RKO (cell line): ENCODE measurements at regions not wholly inside any gene's neighbourhood (a gene's known extent, or its start where the extent isn't known, plus 50 kb on each side); places are given as distances from the start of the nearest gene placed in this dataset.

Source experiments
- DNase-seq: peaks from one replicate; pipeline ENCODE4 v3.0.0-alpha.2; 2016; ENCODE audit warnings: low spot score

DNA sequence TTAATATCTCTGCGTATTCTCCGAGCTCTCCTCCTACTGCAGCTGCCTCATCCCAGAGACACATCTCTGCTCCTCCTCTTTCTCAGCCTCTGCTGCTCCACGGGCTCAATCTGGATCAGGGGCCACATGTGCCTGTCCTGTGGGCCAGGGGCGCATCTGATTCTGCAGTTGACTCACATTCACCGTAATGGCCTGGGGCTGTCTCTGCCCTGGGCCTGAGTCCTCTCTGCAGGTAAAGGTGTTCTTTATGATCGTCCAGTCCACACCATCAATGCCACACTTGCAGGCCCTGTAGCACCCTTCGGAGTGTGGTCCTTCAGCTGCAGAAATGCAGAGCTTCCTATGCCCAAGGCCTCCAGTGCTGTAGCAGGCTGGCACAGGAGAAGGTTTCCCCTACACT, 154.5 kb downstream of the OAT start:
- DNase-seq, result no peak

DNA sequence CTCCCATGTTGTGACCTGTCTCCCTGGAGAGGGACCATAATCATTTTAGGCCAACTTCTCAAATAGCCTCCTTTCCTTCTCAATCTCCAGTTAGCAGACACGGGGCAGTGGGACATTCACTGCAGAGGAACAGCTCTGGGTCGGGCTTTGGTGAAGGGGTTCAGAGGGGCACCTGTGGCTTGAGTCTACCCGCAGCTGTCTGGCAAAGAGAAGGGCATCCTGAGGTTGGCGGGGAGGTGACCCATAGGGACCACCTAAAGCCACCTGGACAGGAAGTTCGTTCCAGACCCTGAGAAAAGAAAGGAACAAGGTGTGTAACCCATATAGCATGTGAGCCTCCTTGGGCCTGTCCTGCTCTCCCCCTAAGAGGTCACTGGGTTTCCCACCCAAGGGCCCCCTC, 155.0 kb downstream of the OAT start:
- no peak for DNase-seq

DNA sequence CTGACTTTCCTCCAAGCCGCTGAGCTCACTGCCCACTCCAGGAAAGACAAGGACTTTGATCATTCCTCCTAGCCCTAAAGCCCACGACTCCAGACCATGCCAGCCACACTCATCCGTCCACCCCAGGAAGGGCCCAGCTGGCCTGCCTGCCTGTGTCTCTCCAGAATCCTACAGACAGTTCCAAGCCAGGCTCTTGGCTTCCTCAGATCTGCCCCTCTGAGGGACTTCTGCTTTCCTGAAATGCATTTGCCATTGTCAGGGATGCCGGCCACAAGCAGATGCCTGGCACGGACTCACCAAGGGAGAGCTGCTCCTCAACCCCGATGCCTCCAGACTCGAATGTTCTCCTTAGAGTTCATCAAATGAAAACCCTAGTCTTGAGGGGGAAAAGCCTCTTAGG, 155.8 kb downstream of the OAT start:
- DNase-seq, result no peak

DNA sequence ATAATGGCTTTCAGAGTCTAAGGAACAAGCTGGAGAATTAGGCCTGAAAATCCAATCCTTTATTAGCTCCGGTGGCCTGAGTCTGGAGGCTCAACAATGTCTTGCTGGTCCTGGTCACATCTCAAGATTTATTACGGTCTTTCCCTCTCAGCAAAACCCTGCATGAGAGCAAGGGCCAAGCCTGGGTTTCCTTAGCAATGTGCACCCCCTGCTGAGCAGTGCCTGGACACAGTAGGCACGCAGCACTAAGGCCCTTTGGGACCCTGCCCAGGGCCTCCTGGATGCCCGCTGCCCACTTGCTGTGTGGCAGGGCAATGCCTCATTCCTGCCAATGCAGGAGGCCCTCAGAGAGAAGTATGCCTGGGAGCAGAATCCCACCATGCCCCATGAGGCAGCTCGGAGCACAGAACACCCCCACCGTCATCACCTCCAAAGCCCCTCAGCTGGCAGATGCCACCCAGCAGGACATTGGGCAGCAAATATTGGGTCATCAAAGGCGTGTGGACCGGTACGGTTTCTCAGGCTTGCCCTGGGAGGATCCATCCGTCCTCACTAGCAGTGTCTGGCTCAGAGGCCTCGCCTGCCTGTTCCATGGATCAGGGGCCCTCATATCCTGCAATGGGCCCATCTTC, 156.4 kb downstream of the OAT start:
- no peak for DNase-seq

DNA sequence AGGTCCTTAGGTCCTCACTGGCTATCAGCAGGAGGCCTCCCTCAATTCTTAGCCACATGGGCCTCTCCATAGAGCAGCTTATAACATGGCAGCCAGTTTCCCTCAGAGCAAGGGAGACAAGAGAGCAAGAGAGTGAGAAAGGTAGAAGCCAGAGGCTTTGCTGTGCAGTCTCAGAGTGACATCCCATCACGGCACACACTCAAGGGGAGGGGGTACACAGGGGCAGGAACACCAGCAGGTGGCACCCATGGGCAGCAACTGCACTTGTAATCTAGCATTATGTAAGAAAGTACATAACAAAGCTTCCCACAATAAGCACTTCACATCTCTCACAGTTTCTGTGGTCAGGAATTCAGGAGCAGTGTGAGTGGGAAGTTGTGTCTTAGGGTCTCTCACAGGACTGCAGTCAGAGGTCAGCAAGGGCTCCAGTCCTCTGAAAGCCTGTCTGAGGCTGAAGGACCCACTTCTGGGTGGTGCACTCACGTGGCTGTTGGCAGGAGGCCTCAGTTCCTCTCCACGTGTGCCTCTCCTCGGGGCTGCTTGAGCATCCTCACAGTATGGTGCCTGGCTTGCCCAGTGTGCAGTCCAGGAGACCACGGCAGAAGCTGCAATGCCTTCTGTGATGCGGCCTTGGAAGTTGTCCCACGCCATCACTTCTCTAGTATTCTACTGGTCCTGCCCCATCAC, 159.4 kb downstream of the OAT start:
- no peak for DNase-seq

DNA sequence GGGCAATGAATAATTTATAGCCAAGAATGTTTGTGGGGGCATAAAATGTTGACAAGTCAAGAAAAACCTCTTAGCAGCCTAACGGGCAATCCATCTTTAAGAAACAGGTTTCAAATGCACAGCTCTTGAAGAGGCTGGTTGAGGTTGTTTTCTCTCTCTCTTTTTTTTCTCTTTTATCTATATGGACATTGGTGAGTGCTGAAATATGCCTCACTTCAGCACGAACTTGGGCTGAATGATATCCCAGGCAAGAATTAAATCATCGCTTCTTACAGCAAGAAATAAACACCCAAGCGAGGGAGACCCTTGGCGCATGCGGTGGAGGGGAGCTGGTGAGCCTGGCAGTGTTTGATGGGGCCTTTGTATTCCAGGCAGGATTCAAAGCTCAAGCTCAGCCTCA, 160.9 kb downstream of the OAT start:
- DNase-seq, result no peak

DNA sequence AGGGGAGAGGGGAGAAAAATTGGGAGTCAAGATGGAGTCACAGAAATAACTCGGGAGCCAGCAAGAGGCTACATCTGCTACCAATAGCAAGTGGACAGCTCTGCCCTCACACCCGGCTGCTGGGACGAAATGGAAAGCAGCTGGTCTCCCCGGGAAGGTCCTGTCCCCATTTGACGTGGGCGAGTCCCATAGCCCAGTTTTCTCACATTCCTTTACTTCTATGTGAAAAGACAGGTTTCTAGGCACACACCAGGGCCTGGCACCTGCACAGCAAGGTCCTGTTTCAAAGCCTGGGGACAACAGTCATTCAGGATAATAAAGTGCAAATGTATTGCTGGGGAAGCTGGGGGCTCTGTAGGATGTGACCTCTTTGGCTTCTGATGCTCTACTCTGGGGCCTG, 162.6 kb downstream of the OAT start:
- no peak for DNase-seq

DNA sequence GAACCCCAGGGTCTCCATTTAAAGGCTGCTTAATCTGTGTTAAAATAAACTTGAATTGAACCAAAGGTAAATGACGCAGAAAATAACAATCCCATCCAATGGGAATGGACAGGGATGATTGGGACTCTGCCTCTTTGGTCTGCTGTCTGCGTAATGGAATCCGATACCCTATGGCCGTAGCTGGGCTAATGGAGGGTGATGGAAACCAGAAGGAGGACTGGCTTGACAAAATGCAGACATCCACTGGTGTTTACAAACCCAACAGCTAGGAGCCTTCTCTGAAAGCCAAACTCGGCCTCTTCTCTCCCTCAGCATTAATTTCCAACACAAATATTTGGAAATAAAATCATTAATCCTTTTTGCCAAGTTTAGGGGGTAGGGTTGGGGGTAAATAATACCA, 162.2 kb upstream of the CHST15 start:
- DNase-seq, result no peak

DNA sequence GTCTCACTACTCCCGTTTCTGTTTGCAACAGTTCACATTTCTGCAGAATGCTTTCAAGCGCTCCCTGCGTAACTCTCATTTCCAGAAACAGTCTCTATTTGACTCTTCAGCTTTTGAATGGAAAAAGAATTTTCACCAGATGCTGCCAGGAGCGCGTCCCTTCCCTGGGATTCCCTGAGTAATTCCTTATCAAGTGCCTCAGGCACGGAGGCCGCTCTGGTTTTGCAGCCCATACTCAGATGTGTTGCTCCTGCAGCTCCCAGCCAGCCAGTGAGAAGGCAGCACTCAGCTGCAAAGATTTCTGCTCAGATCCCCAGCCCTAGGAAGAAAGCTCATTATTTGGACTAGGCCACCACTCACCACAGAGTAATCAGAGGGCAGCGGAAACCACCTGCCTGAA, 161.1 kb upstream of the CHST15 start:
- DNase-seq, result no peak

DNA sequence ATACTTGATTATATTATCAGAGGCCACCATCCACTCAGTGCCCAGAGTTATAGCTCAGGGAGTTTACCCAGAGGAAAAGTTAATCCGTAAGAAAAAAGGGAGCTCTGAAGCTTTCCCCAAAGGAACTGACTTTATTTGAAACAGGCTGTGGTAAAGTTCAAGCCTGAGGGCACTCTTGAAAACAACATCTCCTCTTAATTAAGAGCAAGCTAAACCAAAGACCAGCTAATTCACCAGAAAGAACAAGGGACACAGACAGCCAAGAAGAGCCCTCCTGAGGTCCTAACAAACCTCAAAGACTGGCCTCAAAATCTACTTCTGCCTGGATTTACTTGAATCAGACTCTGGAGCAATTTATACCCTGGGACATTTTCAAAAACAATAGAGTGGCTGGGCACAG, 159.6 kb upstream of the CHST15 start:
- no peak for DNase-seq

DNA sequence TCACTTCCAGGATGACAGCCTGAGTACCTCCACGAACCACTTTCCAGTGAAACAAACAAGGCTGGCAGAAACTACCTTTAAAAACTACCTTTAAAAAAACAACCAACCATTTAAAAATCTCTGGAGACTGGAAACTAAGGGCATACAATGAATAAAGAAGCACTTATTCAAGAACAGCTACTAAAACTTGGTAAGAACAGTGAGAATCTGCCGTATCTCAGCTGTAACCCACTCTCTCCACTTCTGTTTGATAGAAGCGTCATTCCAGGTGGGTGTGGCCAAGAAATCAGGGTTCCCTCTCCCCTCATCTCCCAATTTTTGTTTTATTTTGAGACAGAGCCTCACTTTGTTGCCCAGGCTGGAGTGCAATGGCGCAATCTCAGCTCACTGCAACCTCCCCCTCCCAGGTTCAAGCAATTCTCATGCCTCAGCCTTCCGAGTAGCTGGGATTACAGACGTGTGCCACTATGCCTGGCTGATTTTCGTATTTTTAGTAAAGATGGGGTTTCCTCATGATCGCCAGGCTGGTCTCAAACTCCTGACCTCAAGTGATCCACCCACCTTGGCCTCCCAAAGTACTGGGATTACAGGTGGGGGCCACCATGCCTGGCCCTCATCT, 158.8 kb upstream of the CHST15 start:
- no peak for DNase-seq

DNA sequence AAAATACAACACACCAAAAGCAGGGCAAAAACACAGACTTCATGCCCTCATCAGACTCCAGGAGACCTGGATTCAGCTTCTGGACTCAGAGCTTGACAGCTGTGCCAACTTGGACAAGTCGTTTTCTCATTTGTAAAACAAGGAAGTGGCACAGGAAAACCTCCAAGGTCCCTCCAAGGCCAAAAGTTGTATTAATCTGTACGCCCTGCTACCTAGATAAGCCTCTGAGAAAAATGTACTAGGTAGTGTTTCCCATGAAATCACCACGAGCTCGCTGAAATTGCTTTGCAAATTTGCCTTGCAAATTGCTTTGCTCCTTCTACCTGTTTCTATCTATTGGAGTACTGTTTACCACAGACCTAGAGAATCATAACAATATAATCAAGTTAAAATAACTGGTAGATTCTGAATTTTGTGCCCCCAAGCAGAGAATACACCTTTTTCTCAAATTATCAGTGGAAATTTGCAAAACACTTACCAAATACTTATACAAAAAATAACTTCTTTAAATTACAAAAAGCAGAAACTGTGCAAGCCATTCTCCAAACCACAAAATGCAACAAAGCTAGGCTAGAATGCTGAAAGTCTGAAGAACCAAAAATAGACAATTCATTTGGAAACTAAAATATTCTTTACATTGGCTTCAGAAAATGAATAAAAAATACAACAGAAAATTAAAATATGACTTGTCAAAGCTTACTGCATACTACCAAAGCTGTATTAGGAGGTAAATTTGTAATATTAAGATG, 158.1 kb upstream of the CHST15 start:
- DNase-seq, result no peak

DNA sequence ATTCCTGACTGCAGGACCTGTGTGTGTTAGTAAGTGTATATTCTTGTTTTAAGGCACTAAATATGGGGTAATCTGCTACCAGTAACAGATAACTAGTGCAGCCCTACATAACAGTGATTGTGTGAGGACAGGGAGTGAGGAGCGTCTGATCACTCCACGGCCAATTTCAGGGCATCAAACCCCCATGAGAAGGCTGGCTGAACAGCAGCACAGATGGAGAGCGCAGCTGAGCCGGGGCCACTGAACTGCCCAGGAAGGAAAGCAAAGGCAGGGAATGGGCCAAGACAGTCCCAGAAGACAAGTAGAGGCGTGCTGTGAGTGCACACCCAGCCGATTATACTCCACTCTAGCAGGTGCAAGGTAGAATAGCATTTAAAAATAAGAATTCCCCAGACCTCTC, 157.1 kb upstream of the CHST15 start:
- DNase-seq, result no peak

DNA sequence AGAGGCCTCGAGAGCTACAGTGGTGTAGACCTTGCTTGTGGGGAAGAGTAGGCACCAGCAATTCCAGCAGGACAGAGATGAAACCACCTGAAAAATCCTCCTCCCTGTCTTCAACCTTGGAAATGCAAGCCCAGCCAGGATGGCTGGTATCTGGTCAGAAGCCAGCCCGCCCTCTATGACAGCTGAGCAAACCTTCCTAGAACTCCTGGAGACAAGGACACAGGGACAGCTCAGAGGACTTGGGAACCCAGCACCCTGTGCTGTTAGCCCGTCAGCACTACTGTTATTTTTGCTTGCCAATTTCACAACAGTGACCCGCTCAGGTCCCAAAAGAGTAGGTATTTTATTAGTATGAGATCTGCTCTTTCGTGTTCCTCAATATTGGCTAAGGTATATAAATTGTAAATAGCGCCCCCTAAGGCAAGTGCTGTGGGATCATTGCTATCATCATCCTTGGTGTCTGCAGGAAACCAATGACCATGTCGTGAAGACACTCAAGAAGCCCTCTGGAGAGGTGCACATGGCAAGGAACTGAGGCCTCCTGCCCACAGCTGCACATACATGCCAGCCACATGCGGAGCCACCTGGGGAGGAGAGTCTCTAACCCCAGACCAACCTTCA, 156.5 kb upstream of the CHST15 start:
- no peak for DNase-seq

DNA sequence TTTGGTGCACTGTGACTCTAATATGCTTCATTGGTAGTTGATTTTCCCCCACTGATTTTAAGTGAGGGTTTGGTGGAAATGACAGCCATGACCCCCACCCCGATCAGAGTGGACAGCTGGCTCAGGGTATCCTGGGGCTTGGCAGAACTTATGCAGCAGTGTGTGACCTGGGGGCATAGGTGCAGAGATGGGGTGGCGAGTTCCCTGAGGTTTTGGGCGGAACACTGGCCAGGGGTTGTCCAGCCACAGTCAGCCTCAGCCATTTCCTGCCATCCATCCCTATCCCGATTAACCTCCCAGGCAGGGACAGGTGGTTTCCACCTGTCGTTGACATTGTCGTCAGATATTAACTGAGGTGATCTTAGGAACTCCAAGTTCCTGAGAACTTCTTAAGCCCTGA, 155.8 kb upstream of the CHST15 start:
- DNase-seq, result no peak

DNA sequence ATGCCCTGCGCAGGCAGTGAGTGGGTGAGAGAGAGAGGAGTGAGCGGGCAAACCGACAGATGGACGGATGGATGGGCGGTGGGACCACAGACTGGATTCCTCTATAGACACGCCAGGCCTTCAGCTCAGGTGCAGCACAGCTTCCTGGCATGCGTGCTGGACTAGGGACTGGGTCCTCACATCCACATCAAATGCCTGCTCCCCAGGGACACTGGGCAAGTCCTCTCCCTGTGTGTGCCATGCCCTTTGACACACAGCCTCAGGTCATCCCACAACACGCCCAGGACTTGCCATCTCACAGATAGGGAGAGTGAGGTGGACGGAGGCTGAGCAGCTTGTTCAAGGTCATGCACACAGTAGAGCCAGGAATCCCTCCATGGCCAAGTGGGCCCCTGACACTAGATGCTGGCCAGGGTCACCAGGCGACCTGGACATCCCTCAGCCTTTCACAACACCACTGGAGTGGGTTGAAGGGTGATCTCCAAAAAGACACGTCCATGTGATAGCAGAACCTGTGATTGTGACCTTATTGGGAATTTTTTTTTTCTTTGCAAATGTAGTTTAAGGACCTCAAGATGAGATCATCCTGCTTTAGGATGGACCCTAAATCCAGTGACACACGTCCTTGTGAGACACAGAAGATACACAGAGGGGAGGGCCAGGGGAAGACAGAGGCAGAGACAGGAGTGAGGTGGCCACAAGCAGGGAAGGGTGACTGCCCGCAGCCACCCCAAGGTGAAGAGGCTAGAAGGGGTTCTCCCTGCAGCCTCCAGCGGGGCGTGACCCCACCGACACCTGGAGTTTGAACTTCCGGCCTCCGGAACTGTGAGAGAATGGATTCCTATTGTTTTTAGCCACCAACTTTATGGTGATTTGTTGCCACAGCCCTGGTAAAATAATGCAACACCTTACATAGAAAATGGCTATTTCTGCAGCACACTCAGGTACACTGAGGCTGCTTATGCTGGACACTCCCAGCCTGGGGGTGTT, 155.0 kb upstream of the CHST15 start:
- DNase-seq, result no peak

DNA sequence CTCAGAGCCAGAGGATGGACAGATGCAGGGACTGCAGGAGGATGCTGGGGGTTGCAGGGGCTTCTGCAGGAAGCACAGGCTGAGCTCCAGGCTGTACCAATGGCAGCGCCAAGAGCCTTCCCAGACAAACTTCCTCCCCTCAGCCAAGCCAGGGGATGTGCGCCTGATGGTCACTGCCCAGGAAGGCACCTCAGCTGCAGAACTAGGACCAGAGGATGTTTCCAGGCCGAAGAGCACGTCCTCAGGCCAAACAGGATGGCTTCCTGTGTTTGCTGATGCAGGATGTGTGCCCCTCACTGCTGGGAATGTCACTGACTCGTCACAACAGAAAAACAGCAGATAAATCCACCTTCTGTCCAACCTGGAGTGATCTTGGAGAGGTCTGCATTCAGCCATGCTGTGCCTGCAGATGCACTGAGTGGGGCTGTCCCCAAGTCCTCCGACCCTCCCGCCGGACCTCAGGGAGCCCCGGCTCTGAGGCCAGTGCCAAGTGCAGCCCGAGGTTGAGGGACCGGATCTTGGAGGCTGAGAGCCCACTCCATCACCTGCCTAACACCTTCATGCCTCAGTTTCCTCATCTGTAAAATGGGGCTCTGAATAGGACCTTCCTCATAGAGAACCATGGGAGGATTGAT, 152.5 kb upstream of the CHST15 start:
- DNase-seq, result no peak

DNA sequence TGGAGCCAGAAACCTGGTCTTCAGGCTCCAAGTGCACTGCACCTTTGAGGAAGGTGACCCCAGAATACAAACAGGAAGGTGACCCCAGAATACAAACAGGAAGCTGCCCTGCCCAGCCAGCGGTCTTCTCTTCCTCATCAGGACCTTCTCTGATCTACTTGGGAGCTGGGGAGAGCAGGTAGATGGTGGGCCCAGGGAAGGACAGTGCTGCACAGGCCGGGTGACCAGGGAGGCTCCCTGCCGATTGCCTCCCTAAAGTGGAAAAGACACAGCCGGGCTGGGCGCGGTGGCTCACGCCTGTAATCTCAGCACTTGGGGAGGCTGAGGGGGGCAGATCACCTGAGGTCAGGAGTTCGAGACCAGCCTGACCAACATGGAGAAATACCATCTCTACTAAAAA, 151.8 kb upstream of the CHST15 start:
- no peak for DNase-seq

DNA sequence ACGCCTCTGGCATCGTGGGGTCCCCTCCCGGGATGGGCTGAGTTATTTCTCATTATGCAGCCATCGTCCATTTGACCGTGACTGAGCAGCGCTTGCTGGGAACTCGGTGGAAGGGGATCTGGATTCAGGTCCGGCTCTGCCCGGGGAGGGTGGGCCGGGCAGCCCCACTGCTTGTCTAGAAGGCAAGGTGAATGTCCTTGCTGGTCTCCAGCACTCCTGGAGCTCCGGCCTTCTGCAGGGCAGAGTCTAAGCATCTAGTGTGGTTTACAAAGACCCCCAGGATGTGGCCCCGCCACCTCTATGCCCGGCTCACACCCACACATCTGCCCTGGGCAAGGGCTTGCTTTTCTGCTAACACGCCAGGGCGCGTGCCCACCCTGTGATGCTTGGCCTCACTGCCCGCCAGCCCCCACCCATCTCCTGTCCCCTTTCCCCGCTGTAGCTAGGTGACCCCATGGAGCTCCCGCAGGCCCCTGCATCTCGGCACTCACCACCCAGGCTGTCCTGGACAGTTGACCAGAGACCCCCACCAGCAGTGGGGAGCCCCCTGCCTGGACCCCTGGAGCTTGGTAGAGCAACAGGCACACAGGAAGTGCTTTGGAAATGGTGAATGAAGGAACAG, 151.0 kb upstream of the CHST15 start:
- no peak for DNase-seq

DNA sequence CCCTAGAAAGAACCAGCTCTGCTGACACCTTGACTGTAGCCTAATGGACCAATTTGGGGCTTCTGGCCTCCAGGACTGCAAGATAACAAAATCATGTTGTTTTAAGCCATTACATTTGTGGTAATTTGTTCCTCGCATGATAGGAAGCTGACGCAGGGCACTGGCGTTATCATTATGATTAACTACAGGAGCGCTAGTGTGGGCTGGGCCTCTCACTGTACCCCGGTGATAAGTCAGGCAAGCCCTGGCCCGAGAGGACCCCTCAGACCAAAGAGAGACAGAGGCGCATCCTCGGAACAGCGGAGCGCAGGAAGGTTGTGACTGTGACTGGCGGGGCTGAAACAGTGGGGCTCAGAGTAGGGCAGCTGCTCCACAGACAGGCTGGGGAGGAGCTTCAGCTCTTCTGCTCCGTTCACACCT, 150.3 kb upstream of the CHST15 start:
- no peak for DNase-seq
